HG03460 (cell line): ENCODE measurements at regions not wholly inside any gene's neighbourhood (a gene's known extent, or its start where the extent isn't known, plus 50 kb on each side); places are given as distances from the start of the nearest gene placed in this dataset.
"Not testable (repeated sequence)": the region's sequence is repeated elsewhere in the genome, so short reads cannot be mapped to it uniquely, and the experiment has no call there.

ENCODE experiments used
- ATAC-seq: cut with Tn5 transposase; IDR thresholded peaks from one replicate; pipeline ENCODE4 v1.9.1; 2021; ENCODE audit not compliant: unreplicated experiment

- ATAC-seq = no peak
These were observed 289.7 kb upstream of the ANXA10 start for GRCh38 chr4:167802463-167803212.

- ATAC-seq = no peak
These were observed 280.4 kb upstream of the ANXA10 start for GRCh38 chr4:167811958-167812357.

- ATAC-seq = no peak
These were observed 266.1 kb upstream of the ANXA10 start for GRCh38 chr4:167826281-167826680.

- ATAC-seq = no peak
These were observed 260.5 kb upstream of the ANXA10 start for GRCh38 chr4:167831855-167832254.

- no peak for ATAC-seq
These were observed 253.7 kb upstream of the ANXA10 start for GRCh38 chr4:167838686-167839085.

GRCh38 chr4:167842487-167842886 lies 249.8 kb upstream of the ANXA10 start:
- no peak for ATAC-seq

- ATAC-seq = no peak
These were observed 237.5 kb upstream of the ANXA10 start for GRCh38 chr4:167854881-167855280.

GRCh38 chr4:167858127-167858526 lies 234.2 kb upstream of the ANXA10 start:
- not testable (repeated sequence) for ATAC-seq

GRCh38 chr4:167867191-167867590 lies 225.1 kb upstream of the ANXA10 start:
- no peak for ATAC-seq

- ATAC-seq = no peak
These were observed 224.2 kb upstream of the ANXA10 start for GRCh38 chr4:167868163-167868562.

- ATAC-seq = no peak
These were observed 218.8 kb upstream of the ANXA10 start for GRCh38 chr4:167873496-167873895.

GRCh38 chr4:167876091-167876490 lies 216.2 kb upstream of the ANXA10 start:
- not testable (repeated sequence) for ATAC-seq

- not testable (repeated sequence) for ATAC-seq
These were observed 214.5 kb upstream of the ANXA10 start for GRCh38 chr4:167877826-167878225.

GRCh38 chr4:167883266-167883665 lies 209.1 kb upstream of the ANXA10 start:
- ATAC-seq = no peak

- ATAC-seq = no peak
These were observed 207.3 kb upstream of the ANXA10 start for GRCh38 chr4:167885071-167885470.

- no peak for ATAC-seq
These were observed 206.5 kb upstream of the ANXA10 start for GRCh38 chr4:167885872-167886271.

- no peak for ATAC-seq
These were observed 204.6 kb upstream of the ANXA10 start for GRCh38 chr4:167887726-167888125.

- no peak for ATAC-seq
These were observed 202.1 kb upstream of the ANXA10 start for GRCh38 chr4:167890226-167890625.

GRCh38 chr4:167893531-167893930 lies 198.8 kb upstream of the ANXA10 start:
- ATAC-seq = no peak

GRCh38 chr4:167896260-167896659 lies 196.1 kb upstream of the ANXA10 start:
- ATAC-seq = not testable (repeated sequence)

- ATAC-seq = no peak
These were observed 195.2 kb upstream of the ANXA10 start for GRCh38 chr4:167897116-167897515.

GRCh38 chr4:167903291-167903721 lies 189.0 kb upstream of the ANXA10 start:
- ATAC-seq = no peak

GRCh38 chr4:167906851-167907250 lies 185.5 kb upstream of the ANXA10 start:
- ATAC-seq = no peak
